Esophagus mucosa (tissue), 1 donor: ENCODE measurements at regions not wholly inside any gene's neighbourhood (a gene's known extent, or its start where the extent isn't known, plus 50 kb on each side); places are given as distances from the start of the nearest gene placed in this dataset.
"Not testable (repeated sequence)": the region's sequence is repeated elsewhere in the genome, so short reads cannot be mapped to it uniquely, and the experiment has no call there.

Experiments used
- ATAC-seq: fragments of 200-7000 bp; cut with Tn5 transposase; one replicate; pipeline ENCODE4 v1.9.1; 2020
- donor health status: DM: yes; HTN: yes; CAD: no.

GRCh38 chr1:149635290-149635899 is 51.7 kb downstream of the PPIAL4C start:
- not testable (repeated sequence) for ATAC-seq

- ATAC-seq: peak; percentile 90
Measured at GRCh38 chr1:149636286-149637122, 52.9 kb downstream of the PPIAL4C start.

GRCh38 chr1:149638481-149638880 is 54.8 kb downstream of the PPIAL4C start:
- not testable (repeated sequence) for ATAC-seq

GRCh38 chr1:149638901-149639658 is 55.4 kb downstream of the PPIAL4C start:
- ATAC-seq: not testable (repeated sequence)

GRCh38 chr1:149641179-149641578 is 57.5 kb downstream of the PPIAL4C start:
- not testable (repeated sequence) for ATAC-seq

GRCh38 chr1:149644818-149645217 is 61.2 kb downstream of the PPIAL4C start:
- not testable (repeated sequence) for ATAC-seq

GRCh38 chr1:149646360-149647017 is 62.8 kb downstream of the PPIAL4C start:
- ATAC-seq: peak; percentile 26

GRCh38 chr1:149647018-149647373 is 63.3 kb downstream of the PPIAL4C start:
- not testable (repeated sequence) for ATAC-seq

- ATAC-seq: not testable (repeated sequence)
Measured at GRCh38 chr1:149657750-149658149, 74.1 kb downstream of the PPIAL4C start.

GRCh38 chr1:149658175-149658574 is 74.5 kb downstream of the PPIAL4C start:
- not testable (repeated sequence) for ATAC-seq

GRCh38 chr1:149664624-149665023 is 81.0 kb downstream of the PPIAL4C start:
- ATAC-seq: peak; percentile 85

- ATAC-seq: not testable (repeated sequence)
Measured at GRCh38 chr1:149665033-149665432, 81.4 kb downstream of the PPIAL4C start.

- not testable (repeated sequence) for ATAC-seq
Measured at GRCh38 chr1:149665528-149665927, 81.9 kb downstream of the PPIAL4C start.

- ATAC-seq: peak; percentile 31
Measured at GRCh38 chr1:149673231-149673909, 89.7 kb downstream of the PPIAL4C start.

- ATAC-seq: not testable (repeated sequence)
Measured at GRCh38 chr1:149674921-149675320, 91.3 kb downstream of the PPIAL4C start.

- not testable (repeated sequence) for ATAC-seq
Measured at GRCh38 chr1:149677359-149677758, 93.7 kb downstream of the PPIAL4C start.

- ATAC-seq: peak; percentile 85
Measured at GRCh38 chr1:149686593-149687238, 95.8 kb upstream of the FCGR1A start.

GRCh38 chr1:149691399-149691798 is 91.1 kb upstream of the FCGR1A start:
- ATAC-seq: not testable (repeated sequence)

GRCh38 chr1:149692804-149693539 is 89.5 kb upstream of the FCGR1A start:
- not testable (repeated sequence) for ATAC-seq

- not testable (repeated sequence) for ATAC-seq
Measured at GRCh38 chr1:149695066-149695465, 87.4 kb upstream of the FCGR1A start.

GRCh38 chr1:149700220-149700619 is 82.3 kb upstream of the FCGR1A start:
- ATAC-seq: not testable (repeated sequence)
